Gastrocnemius medialis (tissue), 4 donors: ENCODE measurements at regions not wholly inside any gene's neighbourhood (a gene's known extent, or its start where the extent isn't known, plus 50 kb on each side); places are given as distances from the start of the nearest gene placed in this dataset.
A peak's percentile ranks its signal among the peaks of the same experiment; 100 is the strongest.

Source experiments
- ATAC-seq, 2 donors: fragments of 150-250 bp; one replicate each; pipeline ENCODE4 v1.9.1; 2016
- DNase-seq, 2 donors: peaks; one replicate each; pipeline ENCODE4 v3.0.0-alpha.2; 2019
- H3K27ac ChIP-seq, 4 donors: fragments of 200-600 bp; sonication (generic); 1 replicate in 1 of 4; 2 replicates in 3 of 4; pipeline ENCODE4 v1.5.1; 2016 to 2018; ENCODE audit warnings: mild to moderate bottlenecking in 2 of 4, moderate library complexity in 1 of 4
- H3K27me3 ChIP-seq, 3 donors: fragments of 200-600 bp; sonication (generic) in 2 of 3; 1 replicate in 1 of 3; 2 replicates in 2 of 3; pipeline versions ENCODE4 v1.5.1 to v1.6.0; 2016 to 2019; ENCODE audit warnings: mild to moderate bottlenecking in 1 of 3, moderate library complexity in 1 of 3
- H3K36me3 ChIP-seq, 2 donors: fragments of 200-600 bp; sonication (generic) in 1 of 2; one replicate each; pipeline ENCODE4 v1.5.1; 2017 to 2018
- H3K4me1 ChIP-seq, 2 donors: fragments of 200-600 bp; sonication (generic) in 1 of 2; one replicate each; pipeline ENCODE4 v1.5.1; 2016 to 2017; ENCODE audit warnings: mild to moderate bottlenecking in 2 of 2
- H3K4me3 ChIP-seq, 4 donors: fragments of 200-600 bp; sonication (generic) in 3 of 4; 1 replicate in 1 of 4; 2 replicates in 3 of 4; pipeline ENCODE4 v1.5.1; 2016 to 2019; ENCODE audit warnings: mild to moderate bottlenecking in 2 of 4
- H3K9me3 ChIP-seq, 3 donors: fragments of 200-600 bp; sonication (generic) in 2 of 3; 1 replicate in 1 of 3; 2 replicates in 2 of 3; pipeline ENCODE4 v1.5.1; 2016 to 2019
- POLR2A ChIP-seq, 2 donors: fragments of 450-650 bp; IDR thresholded peaks; one replicate each; pipeline ENCODE4 v1.6.1; 2017; ENCODE audit warnings: antibody characterized with exemption in 2 of 2, mild to moderate bottlenecking in 2 of 2, moderate library complexity in 2 of 2
- in situ Hi-C, 4 donors: fragments of 200-750 bp; cut with MboI; loops; one replicate each; pipeline versions ENCODE4 v1.15.0 to v1.8.0; 2017; ENCODE audit warnings: low sequenced_read_pairs in 4 of 4
- intact Hi-C: fragments of 100-400 bp; cut with DNase I; formaldehyde crosslinking; loops from one replicate; pipeline ENCODE4 v1.15.1; 2023; ENCODE audit warnings: low total_unique reads
- TF ChIP-seq, protein P1 (sequence below), 5 experiments: fragments of 450-650 bp in 3 of 5; fragments of 200-600 bp in 2 of 5; sonication (generic) in 2 of 5; IDR thresholded peaks in 4 of 5; conservative IDR thresholded peaks in 1 of 5; 1 replicate in 4 of 5; 2 replicates in 1 of 5; pipeline ENCODE4 v1.5.1; 2016 to 2019; ENCODE audit warnings: antibody characterized with exemption in 5 of 5, mild to moderate bottlenecking in 3 of 5, moderate library complexity in 3 of 5

DNA sequence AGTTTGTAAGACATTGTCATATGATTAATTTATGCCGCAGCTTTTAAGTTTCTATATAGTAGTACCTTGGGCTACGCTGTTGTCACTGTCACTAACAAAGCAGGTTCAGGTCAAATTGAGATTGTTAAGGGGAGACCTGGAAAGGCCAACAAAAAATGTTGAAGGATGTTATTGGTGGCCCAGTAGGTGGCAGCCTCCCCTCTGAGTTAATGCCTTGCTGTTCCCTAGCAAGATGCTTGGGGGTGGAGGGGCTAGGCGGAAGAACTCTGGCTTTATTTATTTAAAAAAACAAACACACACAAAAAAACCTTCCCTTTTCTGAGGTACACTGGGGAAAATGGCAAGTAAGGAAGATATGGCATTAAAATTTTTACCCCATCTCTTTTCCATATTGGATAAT, 128.3 kb upstream of the ATP5MC3 start:
- ATAC-seq (no peak), DNase-seq (no peak)
- Histone ChIP-seq H3K36me3 (no peaks in the 10 kb centered on the region), H3K27ac (no peak overlapping the region), H3K4me3 (no peak overlapping the region), H3K9me3 (no peaks in the 10 kb centered on the region), H3K4me1 (no peaks in the 10 kb centered on the region), H3K27me3 (no peaks in the 10 kb centered on the region)
- TF ChIP-seq POLR2A (IDR thresholded peaks at IDR 0.05) = no peak
- TF ChIP-seq, protein P1, sequence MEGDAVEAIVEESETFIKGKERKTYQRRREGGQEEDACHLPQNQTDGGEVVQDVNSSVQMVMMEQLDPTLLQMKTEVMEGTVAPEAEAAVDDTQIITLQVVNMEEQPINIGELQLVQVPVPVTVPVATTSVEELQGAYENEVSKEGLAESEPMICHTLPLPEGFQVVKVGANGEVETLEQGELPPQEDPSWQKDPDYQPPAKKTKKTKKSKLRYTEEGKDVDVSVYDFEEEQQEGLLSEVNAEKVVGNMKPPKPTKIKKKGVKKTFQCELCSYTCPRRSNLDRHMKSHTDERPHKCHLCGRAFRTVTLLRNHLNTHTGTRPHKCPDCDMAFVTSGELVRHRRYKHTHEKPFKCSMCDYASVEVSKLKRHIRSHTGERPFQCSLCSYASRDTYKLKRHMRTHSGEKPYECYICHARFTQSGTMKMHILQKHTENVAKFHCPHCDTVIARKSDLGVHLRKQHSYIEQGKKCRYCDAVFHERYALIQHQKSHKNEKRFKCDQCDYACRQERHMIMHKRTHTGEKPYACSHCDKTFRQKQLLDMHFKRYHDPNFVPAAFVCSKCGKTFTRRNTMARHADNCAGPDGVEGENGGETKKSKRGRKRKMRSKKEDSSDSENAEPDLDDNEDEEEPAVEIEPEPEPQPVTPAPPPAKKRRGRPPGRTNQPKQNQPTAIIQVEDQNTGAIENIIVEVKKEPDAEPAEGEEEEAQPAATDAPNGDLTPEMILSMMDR (IDR thresholded peaks at IDR 0.05 in 4 of 5, conservative IDR thresholded peaks at IDR 0.05 in 1 of 5) = peak in 1 of 5 experiments; percentile 17
- in situ Hi-C loops = no loop called here
- intact Hi-C loops = no loop called here

DNA sequence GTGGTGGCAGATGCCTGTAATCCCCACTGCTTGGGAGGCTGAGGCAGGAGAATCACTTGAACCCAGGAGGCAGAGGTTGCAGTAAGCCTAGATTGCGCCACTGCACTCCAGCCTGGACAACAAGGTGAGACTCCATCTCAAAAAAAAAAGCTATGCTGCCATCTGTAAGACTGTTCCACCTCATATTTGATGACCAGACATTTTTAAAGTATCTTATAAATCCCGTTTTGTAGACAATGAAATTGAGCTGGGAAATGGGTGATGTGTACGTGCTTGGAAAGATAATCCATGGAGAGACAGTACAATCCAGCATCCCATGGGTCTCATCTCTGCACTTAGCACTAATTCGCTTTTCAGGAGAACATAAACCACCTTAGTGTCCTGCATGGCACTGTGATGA, 126.5 kb upstream of the ATP5MC3 start:
- H3K9me3 ChIP-seq = no peaks in the 10 kb centered on the region
- no peak for ATAC-seq
- no peak for DNase-seq
- TF ChIP-seq POLR2A (IDR thresholded peaks at IDR 0.05) = no peak
- TF ChIP-seq, protein P1 (IDR thresholded peaks at IDR 0.05 in 4 of 5, conservative IDR thresholded peaks at IDR 0.05 in 1 of 5) = no peak
- H3K4me1 ChIP-seq = no peaks in the 10 kb centered on the region
- intact Hi-C loops = no loop called here
- in situ Hi-C loops = no loop called here
- no peaks in the 10 kb centered on the region for H3K36me3 ChIP-seq
- H3K27me3 ChIP-seq = no peaks in the 10 kb centered on the region
- no peak overlapping the region for H3K27ac ChIP-seq
- no peak overlapping the region for H3K4me3 ChIP-seq

DNA sequence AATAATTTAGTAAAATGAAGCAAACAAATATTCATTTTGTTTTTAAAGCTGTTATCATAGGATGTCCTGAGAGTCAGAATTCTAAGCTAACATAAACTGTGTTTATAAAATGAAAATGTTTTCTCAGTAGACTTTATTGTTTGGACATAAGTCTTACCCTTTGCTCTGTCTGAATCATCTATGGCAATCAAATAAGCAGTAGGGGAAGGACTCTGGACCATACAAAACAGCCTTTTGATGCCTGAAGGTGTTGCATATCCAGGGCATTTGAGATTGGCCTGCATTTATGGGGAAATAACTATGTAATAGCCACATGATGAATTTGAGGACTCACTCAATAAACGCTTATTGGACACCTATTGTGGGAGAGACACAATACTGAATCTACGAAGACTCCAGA, 123.0 kb upstream of the ATP5MC3 start:
- no peaks in the 10 kb centered on the region for H3K9me3 ChIP-seq
- in situ Hi-C loops (no loop called here), intact Hi-C loops (no loop called here)
- H3K4me1 ChIP-seq = no peaks in the 10 kb centered on the region
- no peak for DNase-seq
- H3K27me3 ChIP-seq = no peaks in the 10 kb centered on the region
- no peak for ATAC-seq
- H3K4me3 ChIP-seq = no peak overlapping the region
- H3K27ac ChIP-seq = no peak overlapping the region
- TF ChIP-seq, protein P1 (IDR thresholded peaks at IDR 0.05 in 4 of 5, conservative IDR thresholded peaks at IDR 0.05 in 1 of 5) = no peak
- TF ChIP-seq POLR2A (IDR thresholded peaks at IDR 0.05) = no peak
- H3K36me3 ChIP-seq = no peaks in the 10 kb centered on the region

DNA sequence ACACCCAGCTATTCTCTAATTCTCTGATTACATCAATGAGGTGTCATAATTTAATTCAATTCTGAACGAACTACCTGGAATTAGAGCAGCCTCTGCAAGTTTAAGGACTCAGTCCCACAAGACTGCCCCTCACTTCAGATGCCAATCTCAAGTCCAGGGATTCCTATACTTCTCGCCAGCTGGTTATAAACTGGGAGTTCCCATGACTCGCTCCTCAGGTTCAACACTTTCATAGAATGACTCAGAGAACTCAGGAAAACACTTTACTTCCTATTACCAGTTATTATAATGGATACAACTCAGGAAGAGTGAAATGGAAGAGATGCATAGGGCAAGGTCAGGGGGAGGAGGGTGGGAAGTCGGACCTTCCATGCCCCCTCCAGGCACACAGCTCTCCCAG, 112.3 kb upstream of the ATP5MC3 start:
- no peaks in the 10 kb centered on the region for H3K27me3 ChIP-seq
- no peak for ATAC-seq
- no peaks in the 10 kb centered on the region for H3K4me1 ChIP-seq
- H3K4me3 ChIP-seq = no peak overlapping the region
- H3K9me3 ChIP-seq = no peaks in the 10 kb centered on the region
- no peak for DNase-seq
- intact Hi-C loops (no loop called here), in situ Hi-C loops (no loop called here)
- no peak overlapping the region for H3K27ac ChIP-seq
- H3K36me3 ChIP-seq = no peaks in the 10 kb centered on the region
- TF ChIP-seq, protein P1 (IDR thresholded peaks at IDR 0.05 in 4 of 5, conservative IDR thresholded peaks at IDR 0.05 in 1 of 5) = no peak
- TF ChIP-seq POLR2A (IDR thresholded peaks at IDR 0.05) = no peak

DNA sequence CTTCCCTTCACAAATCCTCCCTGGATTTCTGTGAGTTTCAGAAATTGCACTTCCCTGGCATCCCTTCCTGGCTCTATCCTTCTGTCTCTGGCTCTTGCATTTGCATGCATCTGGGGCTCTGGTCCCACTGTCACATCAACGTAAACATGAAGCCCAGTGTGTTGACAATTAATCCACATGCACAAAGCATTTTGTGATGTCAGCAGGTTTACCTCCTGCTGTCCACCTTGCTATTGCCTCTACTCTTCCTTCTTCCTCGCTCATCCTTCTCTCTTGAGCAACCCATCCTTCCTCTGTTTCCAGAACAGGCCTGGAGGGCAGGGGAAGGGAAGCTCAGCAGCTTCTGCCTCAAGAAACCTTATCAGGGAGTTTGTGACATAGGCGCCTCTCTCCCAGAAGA, 111.7 kb upstream of the ATP5MC3 start:
- Histone ChIP-seq H3K4me3 (no peak overlapping the region), H3K27me3 (no peaks in the 10 kb centered on the region), H3K27ac (no peak overlapping the region), H3K9me3 (no peaks in the 10 kb centered on the region), H3K36me3 (no peaks in the 10 kb centered on the region), H3K4me1 (no peaks in the 10 kb centered on the region)
- ATAC-seq (no peak), DNase-seq (no peak)
- TF ChIP-seq, protein P1 (IDR thresholded peaks at IDR 0.05 in 4 of 5, conservative IDR thresholded peaks at IDR 0.05 in 1 of 5) = no peak
- no peak for TF ChIP-seq POLR2A (IDR thresholded peaks at IDR 0.05)
- intact Hi-C loops = no loop called here
- in situ Hi-C loops = no loop called here
